ENCODE measurements at regions not wholly inside any gene's neighbourhood (a gene's known extent, or its start where the extent isn't known, plus 50 kb on each side); places are given as distances from the start of the nearest gene placed in this dataset.

DNA sequence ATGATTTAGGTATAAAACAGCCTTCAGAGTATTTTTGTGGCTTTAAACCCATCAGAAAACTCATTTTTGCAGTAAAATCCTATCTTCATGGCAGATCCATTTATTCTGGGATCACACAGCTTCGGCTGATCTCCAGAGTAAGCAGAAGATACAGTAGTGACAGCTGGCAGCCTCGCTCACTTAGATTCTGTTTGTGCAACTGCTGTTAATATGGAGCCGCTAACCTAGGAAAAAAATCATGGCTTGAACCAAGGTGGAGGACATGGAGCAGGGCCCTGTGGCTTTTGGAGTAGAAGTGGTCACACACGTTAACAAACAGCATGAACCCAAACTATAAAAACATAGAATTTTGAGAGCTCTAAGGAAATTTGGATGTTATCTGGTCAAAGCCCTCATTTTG lies 137.2 kb upstream of the ARHGAP5 start:
- Histone ChIP-seq H3K9me3 (ENCODE audit: insufficient read depth, low read length) (no peaks in the 10 kb centered on the region), H3K79me2 (ENCODE audit: low read length) (no peaks in the 10 kb centered on the region), H3K27me3 (ENCODE audit: low read depth, low read length) (no peaks in the 10 kb centered on the region), H3K9ac (ENCODE audit: low read length) (no peak overlapping the region), H3K36me3 (replicated peaks; ENCODE audit: low read depth, low read length) (no peaks in the 10 kb centered on the region), H3K27ac (ENCODE audit: low read length) (no peak overlapping the region), H2AFZ (ENCODE audit: low read depth, low read length) (no peak overlapping the region), H4K20me1 (ENCODE audit: insufficient read depth, low read length) (no peaks in the 10 kb centered on the region), H3K4me1 (ENCODE audit: low read length) (peaks cover 21% of the 10 kb centered on the region), H3K4me3 (ENCODE audit: low read length) (no peak overlapping the region), H3K4me2 (ENCODE audit: low read length) (no peak overlapping the region)
- TF ChIP-seq EZH2phosphoT487 (IDR thresholded peaks at IDR 0.05; ENCODE audit: low read depth): no peak
- TF ChIP-seq, protein P1, sequence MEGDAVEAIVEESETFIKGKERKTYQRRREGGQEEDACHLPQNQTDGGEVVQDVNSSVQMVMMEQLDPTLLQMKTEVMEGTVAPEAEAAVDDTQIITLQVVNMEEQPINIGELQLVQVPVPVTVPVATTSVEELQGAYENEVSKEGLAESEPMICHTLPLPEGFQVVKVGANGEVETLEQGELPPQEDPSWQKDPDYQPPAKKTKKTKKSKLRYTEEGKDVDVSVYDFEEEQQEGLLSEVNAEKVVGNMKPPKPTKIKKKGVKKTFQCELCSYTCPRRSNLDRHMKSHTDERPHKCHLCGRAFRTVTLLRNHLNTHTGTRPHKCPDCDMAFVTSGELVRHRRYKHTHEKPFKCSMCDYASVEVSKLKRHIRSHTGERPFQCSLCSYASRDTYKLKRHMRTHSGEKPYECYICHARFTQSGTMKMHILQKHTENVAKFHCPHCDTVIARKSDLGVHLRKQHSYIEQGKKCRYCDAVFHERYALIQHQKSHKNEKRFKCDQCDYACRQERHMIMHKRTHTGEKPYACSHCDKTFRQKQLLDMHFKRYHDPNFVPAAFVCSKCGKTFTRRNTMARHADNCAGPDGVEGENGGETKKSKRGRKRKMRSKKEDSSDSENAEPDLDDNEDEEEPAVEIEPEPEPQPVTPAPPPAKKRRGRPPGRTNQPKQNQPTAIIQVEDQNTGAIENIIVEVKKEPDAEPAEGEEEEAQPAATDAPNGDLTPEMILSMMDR (IDR thresholded peaks at IDR 0.05; ENCODE audit: low read depth, low read length): no peak

DNA sequence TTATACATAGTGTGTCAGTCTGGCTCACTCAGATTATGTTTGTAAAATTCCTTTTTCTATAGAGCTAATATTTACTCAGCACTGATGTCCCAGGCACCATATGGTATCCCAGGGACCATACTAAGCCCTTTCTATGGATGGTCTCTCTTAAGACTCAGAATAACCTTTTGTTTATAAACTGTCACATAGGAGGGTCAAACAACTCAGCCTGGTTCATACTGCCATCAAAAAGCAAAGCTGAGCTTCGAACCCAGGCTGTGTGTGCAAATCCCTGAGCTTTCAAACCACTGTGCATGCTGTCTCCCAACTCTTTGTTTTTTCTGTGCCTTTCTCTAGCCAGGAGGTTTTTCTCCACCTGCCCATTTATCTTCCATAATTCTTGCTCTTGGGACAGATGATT lies 135.6 kb upstream of the ARHGAP5 start:
- H3K4me2 ChIP-seq (ENCODE audit: low read length): no peak overlapping the region
- no peaks in the 10 kb centered on the region for H3K79me2 ChIP-seq (ENCODE audit: low read length)
- H3K4me3 ChIP-seq (ENCODE audit: low read length): no peak overlapping the region

DNA sequence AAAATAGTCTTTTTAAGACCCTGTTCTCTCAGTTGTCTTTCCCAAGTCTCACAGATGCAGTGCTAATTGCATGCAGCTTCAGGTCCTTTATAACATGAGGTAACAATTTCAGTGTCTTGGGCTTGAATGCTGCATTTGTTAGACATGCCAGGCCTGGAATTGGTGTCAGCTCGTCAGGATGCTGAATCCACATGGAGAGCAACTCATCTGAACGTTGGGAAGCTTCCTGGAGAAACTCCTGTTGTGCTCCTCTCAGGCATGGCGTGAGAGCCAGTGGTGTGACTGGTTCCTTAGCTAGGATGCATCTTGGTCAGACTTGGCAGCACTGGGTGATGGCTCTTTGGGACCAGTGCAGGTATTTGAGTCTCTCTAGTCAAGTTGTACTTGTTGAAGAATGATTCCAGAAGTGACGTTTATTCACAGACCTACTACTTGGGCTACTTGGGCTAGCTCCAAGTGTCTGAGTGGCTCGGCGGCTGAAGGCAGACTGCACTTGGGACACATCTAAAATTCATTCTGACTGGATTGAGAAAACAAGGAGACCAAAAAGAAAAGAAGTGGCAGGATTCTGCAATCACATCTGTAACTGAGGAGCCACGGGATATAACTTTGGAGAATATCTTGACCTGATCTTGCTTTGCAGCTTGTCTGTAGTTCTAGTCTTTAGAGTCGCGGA lies 134.8 kb upstream of the ARHGAP5 start:
- Histone ChIP-seq H3K79me2 (ENCODE audit: low read length) (no peaks in the 10 kb centered on the region), H3K4me2 (ENCODE audit: low read length) (no peak overlapping the region), H4K20me1 (ENCODE audit: insufficient read depth, low read length) (no peaks in the 10 kb centered on the region), H3K4me3 (ENCODE audit: low read length) (no peak overlapping the region), H3K36me3 (replicated peaks; ENCODE audit: low read depth, low read length) (no peaks in the 10 kb centered on the region), H3K9me3 (ENCODE audit: insufficient read depth, low read length) (no peaks in the 10 kb centered on the region), H3K9ac (ENCODE audit: low read length) (no peak overlapping the region), H3K4me1 (ENCODE audit: low read length) (peaks cover 20% of the 10 kb centered on the region), H2AFZ (ENCODE audit: low read depth, low read length) (no peak overlapping the region), H3K27me3 (ENCODE audit: low read depth, low read length) (no peaks in the 10 kb centered on the region), H3K27ac (ENCODE audit: low read length) (no peak overlapping the region)
- TF ChIP-seq, protein P1 (IDR thresholded peaks at IDR 0.05; ENCODE audit: low read depth, low read length): no peak
- no peak for TF ChIP-seq EZH2phosphoT487 (IDR thresholded peaks at IDR 0.05; ENCODE audit: low read depth)

More for the DNA sequence above, 135.6 kb upstream of the ARHGAP5 start:
- H3K9me3 ChIP-seq (ENCODE audit: insufficient read depth, low read length): no peaks in the 10 kb centered on the region
- H4K20me1 ChIP-seq (ENCODE audit: insufficient read depth, low read length): no peaks in the 10 kb centered on the region
- H3K27ac ChIP-seq (ENCODE audit: low read length): no peak overlapping the region
- H3K9ac ChIP-seq (ENCODE audit: low read length): no peak overlapping the region
- no peaks in the 10 kb centered on the region for H3K27me3 ChIP-seq (ENCODE audit: low read depth, low read length)
- no peak overlapping the region for H2AFZ ChIP-seq (ENCODE audit: low read depth, low read length)
- no peak for TF ChIP-seq EZH2phosphoT487 (IDR thresholded peaks at IDR 0.05; ENCODE audit: low read depth)
- TF ChIP-seq, protein P1 (IDR thresholded peaks at IDR 0.05; ENCODE audit: low read depth, low read length): no peak
- peaks cover 20% of the 10 kb centered on the region for H3K4me1 ChIP-seq (ENCODE audit: low read length)
- no peaks in the 10 kb centered on the region for H3K36me3 ChIP-seq (replicated peaks; ENCODE audit: low read depth, low read length)

DNA sequence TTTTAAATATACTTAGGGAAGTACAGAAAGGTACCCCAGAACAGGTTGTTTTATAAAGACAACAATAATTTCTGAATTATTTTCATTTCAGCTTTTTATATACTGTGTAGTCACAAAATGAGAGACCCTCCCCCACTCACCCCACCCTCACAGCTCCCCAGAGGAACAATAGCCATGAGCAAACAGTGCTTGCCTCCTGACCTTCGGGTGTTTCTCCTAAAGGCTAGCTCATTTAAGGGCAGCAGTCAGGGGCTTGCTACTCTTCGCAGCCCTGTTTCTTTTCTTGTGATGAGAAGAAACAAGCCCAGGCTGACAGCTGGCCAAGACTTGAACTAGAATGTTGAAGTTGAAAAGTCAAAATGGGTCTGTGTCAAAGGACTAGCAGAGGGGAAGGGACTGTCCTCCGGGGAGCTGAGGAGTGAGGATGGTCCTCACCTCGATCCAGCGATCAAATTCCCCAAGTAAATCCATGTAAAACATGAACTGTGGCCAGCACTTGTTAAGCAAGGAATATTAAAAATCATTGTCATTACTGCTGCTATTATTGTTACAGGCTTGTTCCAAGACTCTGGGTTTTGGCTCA lies 133.8 kb upstream of the ARHGAP5 start:
- no peak overlapping the region for H3K27ac ChIP-seq (ENCODE audit: low read length)
- no peak for TF ChIP-seq EZH2phosphoT487 (IDR thresholded peaks at IDR 0.05; ENCODE audit: low read depth)
- TF ChIP-seq, protein P1 (IDR thresholded peaks at IDR 0.05; ENCODE audit: low read depth, low read length): no peak
- H3K79me2 ChIP-seq (ENCODE audit: low read length): no peaks in the 10 kb centered on the region
- H3K9me3 ChIP-seq (ENCODE audit: insufficient read depth, low read length): no peaks in the 10 kb centered on the region
- H4K20me1 ChIP-seq (ENCODE audit: insufficient read depth, low read length): no peaks in the 10 kb centered on the region
- H3K4me3 ChIP-seq (ENCODE audit: low read length): no peak overlapping the region
- H3K4me1 ChIP-seq (ENCODE audit: low read length): peaks cover 12% of the 10 kb centered on the region
- no peaks in the 10 kb centered on the region for H3K27me3 ChIP-seq (ENCODE audit: low read depth, low read length)
- H3K9ac ChIP-seq (ENCODE audit: low read length): no peak overlapping the region
- H3K36me3 ChIP-seq (replicated peaks; ENCODE audit: low read depth, low read length): no peaks in the 10 kb centered on the region
- no peak overlapping the region for H2AFZ ChIP-seq (ENCODE audit: low read depth, low read length)
- H3K4me2 ChIP-seq (ENCODE audit: low read length): no peak overlapping the region

All from OCI-LY3 (cell line).